Fibroblast of lung (primary cell): ENCODE measurements at regions not wholly inside any gene's neighbourhood (a gene's known extent, or its start where the extent isn't known, plus 50 kb on each side); places are given as distances from the start of the nearest gene placed in this dataset.

ENCODE experiments used
- EZH2 ChIP-seq: IDR thresholded peaks from 2 replicates; pipeline ENCODE4 v1.5.1; 2012; ENCODE audit warnings: low read length, control low read depth, mild to moderate bottlenecking; ENCODE audit errors: missing control alignments
- TF ChIP-seq, protein P1 (sequence below), 2 donors: IDR thresholded peaks in 1 of 2; conservative IDR thresholded peaks in 1 of 2; 1 replicate in 1 of 2; 2 replicates in 1 of 2; pipeline ENCODE4 v1.5.1; 2011 to 2012; ENCODE audit warnings: low read length in 2 of 2, control low read depth in 1 of 2, inconsistent platforms in 1 of 2, low read depth in 1 of 2, mild to moderate bottlenecking in 1 of 2

DNA sequence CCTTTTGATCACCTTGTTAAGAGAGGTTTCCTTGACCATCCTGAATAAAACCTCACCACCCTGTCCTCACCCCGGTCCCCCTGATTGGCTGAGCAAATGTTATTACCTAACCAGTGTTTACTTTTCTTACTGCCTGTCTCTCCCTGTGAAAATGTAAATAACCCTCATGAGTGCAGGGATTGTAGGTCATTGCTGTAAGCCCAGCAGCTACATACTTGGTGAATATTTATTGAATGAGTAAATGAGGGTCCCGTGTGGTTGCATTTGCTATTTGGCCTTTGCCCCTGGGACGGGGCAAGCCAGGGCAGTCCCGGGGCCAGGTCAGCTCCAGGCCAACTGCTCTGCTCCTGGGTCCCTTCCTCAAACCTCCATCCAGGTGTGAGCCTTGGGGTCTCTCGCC, 55.5 kb upstream of the CLCN4 start:
- TF ChIP-seq, protein P1, sequence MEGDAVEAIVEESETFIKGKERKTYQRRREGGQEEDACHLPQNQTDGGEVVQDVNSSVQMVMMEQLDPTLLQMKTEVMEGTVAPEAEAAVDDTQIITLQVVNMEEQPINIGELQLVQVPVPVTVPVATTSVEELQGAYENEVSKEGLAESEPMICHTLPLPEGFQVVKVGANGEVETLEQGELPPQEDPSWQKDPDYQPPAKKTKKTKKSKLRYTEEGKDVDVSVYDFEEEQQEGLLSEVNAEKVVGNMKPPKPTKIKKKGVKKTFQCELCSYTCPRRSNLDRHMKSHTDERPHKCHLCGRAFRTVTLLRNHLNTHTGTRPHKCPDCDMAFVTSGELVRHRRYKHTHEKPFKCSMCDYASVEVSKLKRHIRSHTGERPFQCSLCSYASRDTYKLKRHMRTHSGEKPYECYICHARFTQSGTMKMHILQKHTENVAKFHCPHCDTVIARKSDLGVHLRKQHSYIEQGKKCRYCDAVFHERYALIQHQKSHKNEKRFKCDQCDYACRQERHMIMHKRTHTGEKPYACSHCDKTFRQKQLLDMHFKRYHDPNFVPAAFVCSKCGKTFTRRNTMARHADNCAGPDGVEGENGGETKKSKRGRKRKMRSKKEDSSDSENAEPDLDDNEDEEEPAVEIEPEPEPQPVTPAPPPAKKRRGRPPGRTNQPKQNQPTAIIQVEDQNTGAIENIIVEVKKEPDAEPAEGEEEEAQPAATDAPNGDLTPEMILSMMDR (conservative IDR thresholded peaks at IDR 0.05 in 1 of 2, IDR thresholded peaks at IDR 0.05 in 1 of 2; ENCODE audit: low read depth in 1 of 2, low read length in 2 of 2), result no peak
- TF ChIP-seq EZH2, result no peak
